ENCODE measurements at regions not wholly inside any gene's neighbourhood (a gene's known extent, or its start where the extent isn't known, plus 50 kb on each side); places are given as distances from the start of the nearest gene placed in this dataset.

Small RNAs in the stretch of these regions (small RNA-seq; reads per million reads assigned to genes)
- gene RF00003 = 0 to 0.10 (median 0) reads per million in 4 donors

Data from stomach (tissue), 4 donors.